GM04504 (cell line): ENCODE measurements at regions not wholly inside any gene's neighbourhood (a gene's known extent, or its start where the extent isn't known, plus 50 kb on each side); places are given as distances from the start of the nearest gene placed in this dataset.

Experiments
- DNase-seq: peaks from one replicate; pipeline ENCODE4 v3.0.0-alpha.2; 2012; ENCODE audit warnings: low read depth

DNA sequence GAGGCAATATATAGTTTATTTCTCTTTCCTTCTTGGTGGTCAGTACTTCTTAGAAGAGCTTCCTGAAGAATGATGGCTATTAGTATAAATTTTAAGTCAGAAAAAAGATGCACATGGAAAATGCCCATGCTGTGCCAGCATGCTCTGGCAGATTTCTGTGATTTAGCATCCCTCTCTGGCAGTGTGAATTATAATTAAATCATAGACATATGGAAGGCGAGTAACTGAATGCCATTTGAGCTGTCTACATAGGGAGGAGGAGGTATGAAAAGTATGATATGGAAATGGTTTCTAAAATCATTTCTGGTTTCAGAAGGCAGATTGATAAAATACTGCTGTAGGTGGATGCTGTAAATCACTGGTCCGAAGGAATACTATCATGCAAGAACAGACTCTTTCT lies 754.9 kb upstream of the LRATD1 start:
- no peak for DNase-seq

DNA sequence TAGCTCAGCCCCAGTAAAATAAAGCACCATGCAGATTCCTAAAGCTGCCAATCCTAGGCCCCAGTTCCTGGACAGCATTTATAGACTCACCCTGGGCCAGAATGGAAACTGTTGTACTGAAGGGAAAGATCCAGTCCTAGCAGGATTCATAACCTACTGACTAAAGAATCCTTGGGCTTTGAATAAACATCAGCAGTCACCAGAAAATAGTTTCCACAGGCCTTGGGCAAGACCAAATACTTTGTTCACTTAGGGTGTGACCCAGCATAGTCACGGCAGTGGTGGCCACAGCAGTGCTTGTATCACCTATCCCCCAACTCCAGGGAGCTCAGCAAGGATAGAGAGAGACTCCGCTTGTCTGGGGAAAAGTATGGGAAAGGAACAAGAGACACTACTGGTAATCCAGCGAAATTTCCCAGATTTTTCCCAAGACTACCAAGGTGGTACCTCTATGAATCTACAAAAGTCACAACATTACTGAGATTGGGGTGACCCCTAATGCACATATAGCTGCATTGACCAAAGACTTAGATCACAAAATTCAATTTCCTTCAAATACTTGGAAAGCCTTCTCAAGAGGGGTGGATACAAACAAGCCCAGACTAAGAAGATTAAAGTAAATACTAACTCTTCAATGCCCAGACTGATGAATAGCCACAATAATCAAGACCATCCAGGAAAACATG lies 748.1 kb upstream of the LRATD1 start:
- DNase-seq = peak; percentile 11

DNA sequence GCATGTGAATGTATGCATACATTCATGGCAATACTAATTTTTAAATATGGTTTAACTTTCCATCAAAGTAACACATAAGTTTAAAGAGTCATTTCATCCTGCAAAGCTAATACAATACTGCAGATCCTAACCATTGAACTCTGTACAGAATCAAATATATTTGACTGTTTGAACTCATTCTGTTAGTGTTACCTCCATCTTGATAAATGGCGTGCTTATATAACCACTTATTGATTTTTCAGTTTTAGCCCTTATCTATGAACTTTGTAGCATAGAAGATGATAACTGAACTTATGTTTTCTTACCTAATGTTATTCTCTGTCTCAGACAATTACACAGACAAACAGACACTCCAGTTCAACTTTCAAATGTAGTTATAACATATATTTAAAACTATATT lies 731.0 kb upstream of the LRATD1 start:
- DNase-seq = no peak

DNA sequence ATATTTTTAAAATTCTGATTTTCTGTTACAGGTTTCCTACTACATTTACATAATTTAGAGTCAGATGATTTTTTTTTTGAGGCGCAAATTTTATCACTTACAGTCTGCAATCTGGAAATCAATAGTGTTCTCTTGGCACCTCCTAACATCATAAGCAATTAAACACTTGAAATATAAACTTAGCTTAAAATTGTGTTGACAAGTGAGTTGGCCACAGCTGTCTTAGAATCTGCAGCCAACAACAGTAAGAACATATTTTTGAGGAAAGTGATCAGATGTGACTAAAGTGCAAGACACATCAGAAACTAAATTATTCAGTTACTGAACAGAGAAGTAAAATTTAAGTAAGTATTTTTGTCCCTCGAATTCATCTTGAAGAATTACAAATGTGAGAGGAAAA lies 726.7 kb upstream of the LRATD1 start:
- no peak for DNase-seq

DNA sequence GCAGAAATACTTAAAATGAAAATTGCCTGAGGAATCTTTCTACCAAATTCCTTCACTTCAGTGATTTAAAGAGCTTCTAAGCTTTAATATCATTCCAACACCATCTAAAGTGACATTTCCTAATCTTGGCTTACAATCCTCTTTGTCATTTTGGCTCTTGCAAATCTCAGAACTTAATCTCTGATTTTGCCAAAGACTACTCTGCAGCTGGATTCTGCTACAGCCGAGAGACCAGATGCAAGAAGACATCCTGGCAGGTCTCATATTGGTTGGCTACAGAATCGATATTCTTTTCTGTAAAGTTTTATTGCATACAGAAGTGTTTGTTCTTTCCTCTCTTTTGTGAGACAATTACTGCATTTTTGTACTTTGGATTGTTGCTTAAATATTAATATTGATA lies 716.5 kb upstream of the LRATD1 start:
- no peak for DNase-seq

DNA sequence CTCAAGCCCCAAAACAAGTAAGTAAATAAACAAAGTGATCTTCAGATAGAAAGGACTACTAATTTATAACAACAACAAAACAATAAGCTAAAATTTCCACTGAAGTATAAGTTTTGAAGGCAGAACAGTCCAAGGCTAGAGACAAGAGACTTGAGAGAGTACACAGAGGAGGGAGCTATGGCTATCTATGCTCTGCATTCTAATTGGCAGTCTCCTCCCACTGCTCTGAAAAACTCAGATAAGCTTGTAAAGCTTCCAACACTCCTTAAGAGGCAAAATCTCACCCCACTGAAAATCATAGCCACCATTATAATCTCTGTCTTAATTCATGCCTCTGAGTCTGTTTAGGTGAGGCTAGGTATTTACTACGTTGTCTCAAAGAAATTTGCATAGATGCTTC lies 714.6 kb upstream of the LRATD1 start:
- DNase-seq = no peak

DNA sequence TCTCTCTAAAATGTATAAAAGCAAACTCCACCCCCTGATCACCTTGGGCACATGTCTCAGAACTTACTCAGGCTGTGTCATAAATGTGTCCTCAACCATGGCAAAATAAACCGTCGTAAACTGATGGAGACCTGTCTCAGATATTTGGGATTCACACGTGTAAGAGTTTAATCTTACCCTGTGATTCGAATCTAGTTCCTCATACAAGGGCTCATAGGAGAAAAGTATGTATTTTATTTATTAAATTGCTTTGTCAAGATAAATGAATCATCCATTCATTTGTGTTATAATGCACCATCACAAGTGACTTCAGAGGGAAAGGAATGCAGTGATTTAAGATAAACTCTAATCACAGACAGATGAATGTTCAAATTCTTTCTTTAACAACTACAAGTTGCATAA lies 712.5 kb upstream of the LRATD1 start:
- DNase-seq = peak; percentile 51

GRCh38 chr2:13921245-13921644 lies 711.3 kb upstream of the LRATD1 start:
- DNase-seq = no peak

DNA sequence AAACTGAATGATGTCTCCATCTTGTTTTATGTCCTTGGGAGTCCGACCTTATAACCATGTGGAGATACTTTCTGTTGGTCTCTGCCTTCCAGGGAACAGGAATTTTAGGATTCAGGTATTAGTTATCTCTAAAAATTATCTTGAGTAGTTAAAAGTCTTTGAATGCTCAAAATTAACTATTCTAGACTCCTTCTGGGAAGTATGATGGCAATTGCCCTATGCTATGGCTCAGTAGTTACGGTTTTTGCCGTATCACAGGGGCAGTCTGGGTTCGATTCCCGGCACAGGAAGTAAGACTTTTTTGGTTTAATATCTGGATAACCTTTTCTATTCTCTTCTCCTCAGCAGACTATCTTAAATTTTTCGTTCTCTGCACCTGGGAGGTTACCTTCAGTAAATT lies 708.7 kb upstream of the LRATD1 start:
- DNase-seq = no peak

- DNase-seq = no peak
These were observed 690.4 kb upstream of the LRATD1 start for GRCh38 chr2:13942111-13942510.

- no peak for DNase-seq
These were observed 681.8 kb upstream of the LRATD1 start for GRCh38 chr2:13950761-13951160.

GRCh38 chr2:13968811-13969210 lies 663.7 kb upstream of the LRATD1 start:
- DNase-seq = peak; percentile 3

- DNase-seq = no peak
These were observed 646.3 kb upstream of the LRATD1 start for GRCh38 chr2:13986119-13986720.

- no peak for DNase-seq
These were observed 636.0 kb upstream of the LRATD1 start for GRCh38 chr2:13996527-13996926.

DNA sequence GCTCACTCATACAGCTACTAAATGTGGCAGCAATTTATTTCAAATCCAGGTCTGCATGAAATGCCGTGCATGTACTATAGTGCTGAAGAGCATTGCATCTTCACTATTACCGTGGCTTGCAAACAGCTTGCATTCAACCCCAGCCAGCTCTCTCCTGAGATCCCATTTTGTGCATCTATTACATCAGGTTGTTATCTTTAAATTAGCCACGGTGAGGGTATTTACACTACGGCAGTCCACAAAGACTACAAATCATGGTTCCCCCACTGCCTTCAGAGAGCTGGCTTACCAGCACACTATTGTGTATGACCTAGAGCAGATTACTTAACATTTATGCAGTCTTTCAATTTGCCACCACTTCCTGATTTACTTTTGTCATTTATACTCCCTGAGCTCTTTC lies 621.3 kb upstream of the LRATD1 start:
- DNase-seq = no peak

- no peak for DNase-seq
These were observed 617.3 kb upstream of the LRATD1 start for GRCh38 chr2:14015113-14015630.

DNA sequence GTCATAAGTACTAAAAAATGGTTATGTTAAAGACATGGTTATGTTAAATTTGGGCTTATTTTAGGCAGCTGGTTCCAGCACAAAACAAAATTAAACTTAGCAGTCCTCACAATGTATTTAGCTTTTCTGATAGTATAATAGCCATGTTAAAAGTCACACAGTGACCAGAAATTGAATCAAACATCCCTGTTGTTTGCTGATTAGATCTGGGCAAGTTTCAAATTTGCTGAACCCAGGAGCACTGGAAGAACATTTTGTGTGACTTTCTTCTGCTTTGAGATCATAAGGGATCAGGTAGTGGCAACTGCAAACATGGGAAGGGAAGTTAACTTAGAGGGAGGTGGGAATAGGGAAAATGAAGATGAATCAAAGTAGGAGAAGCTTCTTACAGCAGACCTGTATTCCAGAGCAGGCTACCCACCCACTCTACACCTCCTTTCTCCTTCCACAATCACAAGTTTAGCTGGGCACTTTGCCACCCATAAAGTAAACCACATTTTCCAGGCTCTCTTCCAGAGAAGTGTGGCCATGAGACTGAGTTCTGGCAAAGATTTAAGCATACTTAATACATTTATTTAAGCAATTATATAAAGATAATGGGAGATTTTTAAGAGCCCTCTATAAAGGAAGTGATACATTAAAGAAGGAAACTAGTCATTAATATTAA lies 616.1 kb upstream of the LRATD1 start:
- peak; percentile 13 for DNase-seq

GRCh38 chr2:14018620-14019019 lies 613.9 kb upstream of the LRATD1 start:
- no peak for DNase-seq

- DNase-seq = no peak
These were observed 609.0 kb upstream of the LRATD1 start for GRCh38 chr2:14023558-14023957.

DNA sequence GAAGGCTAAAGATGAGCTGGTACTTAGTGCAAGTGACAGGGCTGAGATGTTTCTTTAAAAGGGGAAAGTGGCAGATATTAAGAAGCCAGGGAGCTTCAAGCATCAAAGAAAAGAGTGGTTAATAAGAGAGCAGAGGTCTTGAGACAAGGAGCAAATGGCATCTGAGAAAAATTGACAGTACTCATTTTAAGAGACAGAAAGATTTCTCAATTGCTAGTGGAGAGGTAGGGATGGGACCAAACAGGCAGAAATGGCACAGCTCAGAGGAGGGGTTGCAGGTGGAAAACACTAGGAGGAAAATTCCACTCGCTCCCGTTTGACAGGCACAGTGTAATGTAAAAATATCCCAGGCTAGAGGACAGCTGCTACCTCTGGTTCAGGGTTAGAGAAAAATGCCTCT lies 593.4 kb upstream of the LRATD1 start:
- no peak for DNase-seq

GRCh38 chr2:14047491-14047890 lies 585.0 kb upstream of the LRATD1 start:
- no peak for DNase-seq

GRCh38 chr2:14051401-14051800 lies 581.1 kb upstream of the LRATD1 start:
- DNase-seq = no peak

- no peak for DNase-seq
These were observed 579.4 kb upstream of the LRATD1 start for GRCh38 chr2:14053105-14053504.
